NOMO-1 (cell line): ENCODE measurements at regions not wholly inside any gene's neighbourhood (a gene's known extent, or its start where the extent isn't known, plus 50 kb on each side); places are given as distances from the start of the nearest gene placed in this dataset.

Experiments used
- DNase-seq, 2 experiments: peaks; one replicate each; lab custom pipeline; 2025; ENCODE audit not compliant: unreplicated experiment in 2 of 2; lab: John Stamatoyannopoulos, UW

- DNase-seq = no peak
These were observed 114.1 kb upstream of the HDAC4 start for GRCh38 chr2:239514754-239515530.

DNA sequence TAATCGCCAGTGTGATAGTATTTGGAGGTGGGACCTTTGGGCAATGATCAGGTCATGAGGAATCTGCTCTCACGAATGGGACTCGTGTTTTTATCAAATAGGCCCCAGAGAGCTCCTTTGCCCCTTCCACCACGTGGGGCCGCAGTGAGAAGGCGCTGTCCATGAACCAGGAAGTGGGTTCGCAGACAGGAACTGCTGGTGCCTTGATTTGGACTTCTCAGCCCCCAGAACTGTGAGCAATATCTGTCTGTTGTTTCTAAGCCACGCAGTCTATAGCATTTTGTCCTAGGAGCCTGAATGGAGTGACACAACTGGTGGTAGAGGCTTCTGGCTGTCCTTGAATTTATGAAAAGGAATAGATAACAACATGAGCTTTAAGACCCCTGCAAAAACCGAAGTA, 111.2 kb upstream of the HDAC4 start:
- DNase-seq = no peak

- no peak for DNase-seq
These were observed 108.7 kb upstream of the HDAC4 start for GRCh38 chr2:239509373-239510143.

DNA sequence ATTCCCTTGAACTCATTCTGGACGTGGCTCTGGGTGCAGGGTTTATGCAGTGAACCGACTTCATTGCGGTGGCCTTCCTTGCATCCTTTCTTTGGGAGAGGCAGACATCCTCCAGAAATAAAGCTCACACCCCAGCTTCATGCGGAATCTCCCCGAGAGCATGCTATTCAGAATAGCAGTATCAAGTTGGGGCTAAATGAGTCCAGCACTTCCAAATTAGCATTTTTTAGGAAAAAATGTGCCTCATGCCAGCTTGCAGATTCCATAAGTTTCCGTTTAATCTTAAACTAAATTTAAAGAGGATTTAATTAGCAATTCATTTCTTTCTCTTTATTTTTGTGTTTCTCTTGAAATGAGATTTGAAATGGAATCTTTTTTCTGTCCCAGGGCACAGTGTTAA, 107.4 kb upstream of the HDAC4 start:
- DNase-seq = no peak

DNA sequence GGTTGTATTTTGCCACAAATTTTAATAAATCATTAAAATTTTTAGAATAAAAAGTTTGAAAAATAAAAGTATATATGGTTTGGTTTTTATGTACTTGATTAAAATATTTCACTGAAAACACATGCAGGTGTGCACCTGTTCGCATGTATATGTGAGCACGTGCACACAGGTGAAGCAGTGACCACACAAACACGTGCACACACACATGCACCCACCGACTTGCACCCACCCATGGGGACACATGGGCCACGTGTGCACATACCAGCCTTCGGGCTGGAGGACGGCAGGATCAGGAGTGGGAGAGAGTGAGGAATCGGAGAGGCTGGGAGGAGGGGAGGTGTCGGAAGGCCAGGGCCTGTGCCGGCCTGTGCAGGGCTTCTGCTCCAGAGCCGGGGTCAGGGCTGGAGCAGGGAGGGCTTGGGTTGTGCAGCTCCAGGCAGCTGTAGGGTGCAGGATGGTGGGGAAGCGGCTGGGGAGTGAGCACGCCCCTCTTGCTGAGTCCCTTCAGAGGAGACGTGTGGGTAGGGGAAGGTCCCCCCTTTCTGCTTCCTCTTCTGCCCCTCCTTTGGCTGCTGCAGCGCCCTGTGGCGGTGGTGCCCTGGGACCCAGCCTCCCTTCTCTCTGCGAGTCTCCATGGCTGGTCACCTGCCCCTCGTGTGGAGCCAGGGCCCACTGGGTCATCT, 106.9 kb upstream of the HDAC4 start:
- DNase-seq = no peak

DNA sequence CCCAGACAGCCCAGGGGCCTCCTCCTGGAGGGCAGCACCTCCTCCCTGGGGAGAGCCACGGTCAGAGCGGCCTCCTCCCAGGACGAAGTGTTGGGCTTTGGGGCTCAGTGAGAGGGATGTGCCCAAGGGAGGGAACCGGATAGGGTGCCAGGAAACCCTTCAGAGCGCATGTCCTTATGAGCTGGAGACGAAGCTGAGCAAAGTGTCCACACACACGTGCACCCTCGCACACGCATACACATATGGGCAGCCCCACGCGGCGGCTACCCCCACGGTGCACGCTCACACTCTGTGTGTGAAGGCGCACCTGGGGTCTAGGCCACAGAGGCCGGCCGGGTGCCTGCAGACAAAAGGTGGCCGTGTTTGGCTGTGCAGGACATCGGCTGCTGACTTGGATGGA, 106.1 kb upstream of the HDAC4 start:
- DNase-seq = no peak

DNA sequence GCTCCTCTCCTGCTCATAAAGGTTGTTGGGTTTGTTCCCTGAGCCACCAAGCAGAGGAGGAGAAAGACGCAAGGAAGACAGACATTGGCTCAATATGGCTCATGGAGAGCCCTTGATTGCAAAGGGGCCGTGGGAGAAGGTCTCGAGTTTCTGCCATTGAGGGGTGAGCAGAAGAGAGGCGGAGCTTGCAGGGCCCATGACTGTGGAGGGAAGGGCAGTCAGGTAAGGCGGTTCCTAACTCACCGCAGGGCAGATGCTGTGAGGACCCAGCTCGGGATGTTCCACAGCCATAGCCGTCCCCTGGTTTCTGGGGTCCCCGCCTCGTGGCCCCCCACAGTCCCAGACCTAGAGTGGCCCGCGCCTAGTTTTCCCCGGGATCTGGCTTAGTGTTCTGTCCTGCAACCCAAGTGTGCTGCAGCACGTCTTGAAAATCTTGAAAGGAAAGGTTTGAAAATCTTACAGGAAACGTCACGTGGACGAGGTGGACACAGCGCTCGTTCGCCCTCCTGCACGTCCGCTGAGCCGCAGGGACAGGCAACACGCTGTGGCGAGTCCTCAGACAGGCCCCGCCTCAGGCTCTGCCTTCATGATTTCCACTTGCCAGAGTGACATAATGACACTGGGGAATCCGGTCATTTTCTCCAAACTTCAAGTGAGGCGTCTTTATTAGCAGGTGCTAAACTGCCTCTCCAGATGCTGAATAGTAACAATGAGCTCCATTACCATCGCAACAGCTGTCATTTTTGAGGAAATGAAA, 105.5 kb upstream of the HDAC4 start:
- no peak for DNase-seq

DNA sequence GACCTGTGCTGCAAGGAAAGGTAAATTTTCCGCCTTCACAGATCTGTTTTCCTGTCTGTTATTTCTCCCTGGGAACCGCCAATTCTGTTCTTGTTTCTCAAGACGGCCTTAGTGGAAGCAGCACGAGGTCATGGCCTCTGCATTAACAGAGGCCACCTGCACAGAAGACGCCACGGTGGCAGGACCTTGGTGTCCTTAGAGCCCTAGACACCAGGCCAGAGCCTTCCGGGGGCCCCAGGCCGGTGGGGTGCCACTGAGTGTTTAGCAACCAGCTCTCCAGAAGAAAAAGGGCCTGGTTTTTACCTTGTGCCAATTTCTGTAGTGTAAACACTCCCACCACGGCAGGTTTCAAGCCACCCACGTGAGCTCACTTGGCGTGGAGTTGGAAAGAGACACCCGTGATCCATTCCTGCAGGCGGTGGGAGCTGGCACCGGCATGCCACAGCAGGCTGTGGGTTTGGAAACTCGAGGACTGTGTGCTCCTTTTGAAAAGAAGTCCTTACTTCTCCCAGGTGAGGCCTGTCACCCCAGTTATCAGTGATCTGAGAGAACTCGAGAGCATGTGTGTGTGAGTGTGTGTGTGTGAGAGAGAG, 103.9 kb upstream of the HDAC4 start:
- no peak for DNase-seq

- no peak for DNase-seq
These were observed 101.8 kb upstream of the HDAC4 start for GRCh38 chr2:239502430-239503186.

- peak; percentile 90 to 99 for DNase-seq
These were observed 100.0 kb upstream of the HDAC4 start for GRCh38 chr2:239500574-239501550.

- peak; percentile 25 to 30 for DNase-seq
These were observed 99.1 kb upstream of the HDAC4 start for GRCh38 chr2:239499726-239500573.

DNA sequence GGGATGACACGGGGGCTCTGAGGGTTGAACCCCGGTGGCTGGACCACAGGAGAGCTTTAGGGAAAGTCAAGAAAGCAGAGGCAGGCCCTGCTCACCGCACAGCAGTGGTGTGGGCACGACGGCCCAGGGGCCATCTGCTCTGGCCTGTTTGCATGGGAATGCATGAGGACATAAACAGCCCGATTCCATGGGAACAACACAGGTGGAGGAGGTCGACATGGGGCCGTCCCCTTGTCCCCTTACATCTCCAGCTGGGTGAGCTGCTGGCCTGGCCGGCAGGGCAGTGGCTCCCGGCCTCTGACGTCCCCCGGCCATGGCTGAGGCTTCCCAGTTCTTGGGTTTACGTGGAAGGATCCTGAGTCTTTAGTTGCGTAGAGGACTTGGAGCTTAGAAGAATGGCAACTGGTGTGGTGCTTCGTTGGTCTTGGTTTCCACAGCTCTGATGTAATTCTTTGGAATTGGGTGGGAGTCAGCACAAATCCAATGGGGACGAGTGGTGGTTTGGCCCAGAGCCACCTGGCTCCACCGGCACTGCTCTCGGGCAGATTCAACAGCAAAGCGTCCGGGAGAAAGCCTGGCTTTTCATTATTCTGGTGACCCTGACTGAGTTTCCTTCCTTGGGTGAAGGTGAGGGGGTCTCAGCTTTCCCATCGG, 98.3 kb upstream of the HDAC4 start:
- DNase-seq = no peak

- no peak for DNase-seq
These were observed 97.8 kb upstream of the HDAC4 start for GRCh38 chr2:239498576-239498975.

GRCh38 chr2:239496700-239497099, 95.9 kb upstream of the HDAC4 start:
- DNase-seq = no peak

GRCh38 chr2:239495791-239496233, 95.0 kb upstream of the HDAC4 start:
- no peak for DNase-seq

DNA sequence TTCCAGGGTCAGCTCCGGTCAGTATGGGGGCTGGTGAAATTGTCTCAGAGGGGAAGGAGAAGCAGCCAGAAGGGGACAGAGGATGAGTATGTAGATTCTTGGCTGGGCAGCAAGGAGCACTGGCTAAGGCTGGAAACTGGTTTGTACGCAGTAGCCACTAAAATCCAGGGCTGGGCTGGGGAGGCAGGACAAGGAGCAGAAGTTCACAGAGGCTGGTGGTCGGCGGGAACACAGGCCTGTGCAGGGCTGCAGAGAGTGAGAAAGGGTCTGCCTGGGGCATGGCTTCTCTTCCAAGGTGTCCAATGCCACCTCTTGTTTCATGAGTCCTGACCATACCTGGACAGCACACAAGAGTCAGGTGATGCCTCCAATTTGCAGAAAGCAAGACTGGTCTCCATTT, 94.4 kb upstream of the HDAC4 start:
- DNase-seq = no peak

DNA sequence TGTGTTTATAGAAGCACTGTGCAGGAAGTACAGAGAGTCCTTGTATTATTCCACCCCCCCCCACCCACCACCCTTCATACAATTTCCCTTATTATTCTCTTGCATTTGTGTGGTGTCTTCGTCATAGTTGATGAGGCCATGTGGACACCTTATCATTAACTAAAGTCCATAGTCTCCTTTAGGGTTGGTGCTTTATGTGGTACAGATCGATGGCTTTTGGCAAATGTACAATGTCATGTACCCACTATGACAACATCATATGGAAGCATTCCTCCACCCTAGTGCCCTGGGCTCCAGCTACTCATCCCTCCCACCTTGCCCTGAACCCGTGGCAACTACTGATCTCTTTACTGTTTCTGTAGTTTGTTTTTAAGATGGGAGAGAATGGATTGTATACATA, 93.8 kb upstream of the HDAC4 start:
- DNase-seq = no peak
